ENCODE measurements at regions not wholly inside any gene's neighbourhood (a gene's known extent, or its start where the extent isn't known, plus 50 kb on each side); places are given as distances from the start of the nearest gene placed in this dataset.
"Not testable (repeated sequence)": the region's sequence is repeated elsewhere in the genome, so short reads cannot be mapped to it uniquely, and the experiment has no call there.

- Mint-ChIP-seq H3K9me3 (peaks cover 25% of the 10 kb centered on the region), H3K36me3 (ENCODE audit: low read depth) (peaks cover 14% of the 10 kb centered on the region), H3K27ac (no peak overlapping the region), H3K27me3 (ENCODE audit: low read depth, poor library complexity) (peaks cover 3% of the 10 kb centered on the region), H3K4me1 (no peaks in the 10 kb centered on the region), H3K4me3 (no peak overlapping the region)
- TF ChIP-seq, protein P1, sequence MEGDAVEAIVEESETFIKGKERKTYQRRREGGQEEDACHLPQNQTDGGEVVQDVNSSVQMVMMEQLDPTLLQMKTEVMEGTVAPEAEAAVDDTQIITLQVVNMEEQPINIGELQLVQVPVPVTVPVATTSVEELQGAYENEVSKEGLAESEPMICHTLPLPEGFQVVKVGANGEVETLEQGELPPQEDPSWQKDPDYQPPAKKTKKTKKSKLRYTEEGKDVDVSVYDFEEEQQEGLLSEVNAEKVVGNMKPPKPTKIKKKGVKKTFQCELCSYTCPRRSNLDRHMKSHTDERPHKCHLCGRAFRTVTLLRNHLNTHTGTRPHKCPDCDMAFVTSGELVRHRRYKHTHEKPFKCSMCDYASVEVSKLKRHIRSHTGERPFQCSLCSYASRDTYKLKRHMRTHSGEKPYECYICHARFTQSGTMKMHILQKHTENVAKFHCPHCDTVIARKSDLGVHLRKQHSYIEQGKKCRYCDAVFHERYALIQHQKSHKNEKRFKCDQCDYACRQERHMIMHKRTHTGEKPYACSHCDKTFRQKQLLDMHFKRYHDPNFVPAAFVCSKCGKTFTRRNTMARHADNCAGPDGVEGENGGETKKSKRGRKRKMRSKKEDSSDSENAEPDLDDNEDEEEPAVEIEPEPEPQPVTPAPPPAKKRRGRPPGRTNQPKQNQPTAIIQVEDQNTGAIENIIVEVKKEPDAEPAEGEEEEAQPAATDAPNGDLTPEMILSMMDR (IDR thresholded peaks at IDR 0.05) = no peak
- no peak for DNase-seq
Measured at GRCh38 chr1:218933513-218933912, 240.2 kb upstream of the LYPLAL1 start.

GRCh38 chr1:218935408-218935807 lies 238.3 kb upstream of the LYPLAL1 start:
- not testable (repeated sequence) for H3K27ac Mint-ChIP-seq; H3K27me3 Mint-ChIP-seq (ENCODE audit: low read depth, poor library complexity); DNase-seq; H3K4me1 Mint-ChIP-seq; H3K4me3 Mint-ChIP-seq
- Mint-ChIP-seq H3K9me3 (peaks cover 37% of the 10 kb centered on the region), H3K36me3 (ENCODE audit: low read depth) (peaks cover 21% of the 10 kb centered on the region)

- Mint-ChIP-seq H3K4me1 (no peaks in the 10 kb centered on the region), H3K27ac (no peak overlapping the region), H3K4me3 (no peak overlapping the region), H3K27me3 (ENCODE audit: low read depth, poor library complexity) (peaks cover 7% of the 10 kb centered on the region), H3K36me3 (ENCODE audit: low read depth) (peaks cover 21% of the 10 kb centered on the region), H3K9me3 (peaks cover 52% of the 10 kb centered on the region)
- DNase-seq = no peak
- TF ChIP-seq, protein P1 (IDR thresholded peaks at IDR 0.05) = no peak
Measured at GRCh38 chr1:218938259-218938658, 235.4 kb upstream of the LYPLAL1 start.

DNA sequence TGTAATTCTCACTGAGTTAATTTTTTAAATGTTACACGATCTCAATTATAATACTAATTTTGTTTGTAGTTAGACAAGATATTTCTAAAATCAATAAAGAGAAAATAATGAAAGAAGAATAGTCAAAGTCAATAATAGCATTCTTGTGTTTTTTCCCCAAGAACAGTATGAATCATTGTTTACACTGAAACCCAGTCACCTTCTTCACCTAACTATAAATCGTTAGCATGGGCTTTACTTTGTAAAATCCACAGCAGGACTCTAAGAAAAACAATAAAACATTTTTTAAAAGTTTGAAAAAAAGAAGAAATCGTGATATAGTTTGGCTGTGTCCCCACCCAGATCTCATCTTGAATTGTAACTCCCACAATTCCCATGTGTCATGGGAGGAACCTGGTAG lies 234.6 kb upstream of the LYPLAL1 start:
- Mint-ChIP-seq H3K9me3 (peaks cover 49% of the 10 kb centered on the region), H3K27me3 (ENCODE audit: low read depth, poor library complexity) (peaks cover 7% of the 10 kb centered on the region), H3K27ac (no peak overlapping the region), H3K4me3 (no peak overlapping the region), H3K36me3 (ENCODE audit: low read depth) (peaks cover 21% of the 10 kb centered on the region), H3K4me1 (no peaks in the 10 kb centered on the region)
- TF ChIP-seq, protein P1 (IDR thresholded peaks at IDR 0.05) = no peak
- no peak for DNase-seq

DNA sequence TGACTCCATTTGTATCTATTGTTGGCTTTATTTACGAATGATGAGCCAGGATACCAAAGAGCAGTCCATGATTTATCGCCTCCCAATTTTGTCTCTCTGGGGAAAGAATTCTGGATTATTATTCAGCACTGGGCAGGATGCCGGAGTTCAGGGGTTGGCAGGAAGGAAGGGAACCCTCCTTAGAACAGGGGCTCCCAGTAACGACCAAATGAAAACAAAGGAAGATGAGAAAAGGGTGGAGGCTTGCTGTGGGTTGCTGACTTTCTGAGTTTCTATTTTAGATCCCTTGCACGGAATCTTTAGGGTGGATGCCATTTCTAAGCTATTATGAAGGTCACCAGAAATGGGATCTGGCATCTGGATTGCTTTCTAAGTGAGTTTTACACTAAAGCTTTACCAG lies 231.2 kb upstream of the LYPLAL1 start:
- Mint-ChIP-seq H3K27me3 (ENCODE audit: low read depth, poor library complexity) (peaks cover 7% of the 10 kb centered on the region), H3K27ac (no peak overlapping the region), H3K4me1 (no peaks in the 10 kb centered on the region), H3K9me3 (peaks cover 27% of the 10 kb centered on the region), H3K36me3 (ENCODE audit: low read depth) (peaks cover 7% of the 10 kb centered on the region), H3K4me3 (no peak overlapping the region)
- TF ChIP-seq, protein P1 (IDR thresholded peaks at IDR 0.05) = no peak
- no peak for DNase-seq

DNA sequence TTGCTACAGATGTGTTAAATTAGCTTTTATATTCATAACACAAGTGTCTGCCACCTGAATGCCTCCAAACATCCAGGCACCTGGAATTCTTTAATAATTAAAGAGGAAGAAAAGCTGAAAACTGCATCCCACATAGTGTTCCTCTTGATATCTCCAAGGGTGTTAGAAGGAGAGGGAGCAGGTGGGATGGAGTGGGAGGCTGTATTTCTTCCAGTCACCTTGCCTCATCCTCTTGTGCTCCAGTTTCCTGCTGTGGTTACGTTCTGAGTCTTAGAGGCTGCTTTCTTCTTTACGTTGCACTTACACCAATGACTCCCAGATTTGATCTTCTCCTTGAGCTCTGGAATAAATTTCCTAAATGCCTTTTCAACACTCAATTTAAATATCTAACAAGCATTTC lies 230.3 kb upstream of the LYPLAL1 start:
- no peak overlapping the region for H3K4me3 Mint-ChIP-seq
- H3K27me3 Mint-ChIP-seq (ENCODE audit: low read depth, poor library complexity) = peaks cover 7% of the 10 kb centered on the region
- no peak overlapping the region for H3K27ac Mint-ChIP-seq
- TF ChIP-seq, protein P1 (IDR thresholded peaks at IDR 0.05) = no peak
- H3K9me3 Mint-ChIP-seq = peaks cover 27% of the 10 kb centered on the region
- DNase-seq = no peak
- H3K4me1 Mint-ChIP-seq = no peaks in the 10 kb centered on the region
- H3K36me3 Mint-ChIP-seq (ENCODE audit: low read depth) = peaks cover 7% of the 10 kb centered on the region
